OCI-LY1 (cell line): ENCODE measurements at regions not wholly inside any gene's neighbourhood (a gene's known extent, or its start where the extent isn't known, plus 50 kb on each side); places are given as distances from the start of the nearest gene placed in this dataset.

ENCODE experiments used
- H2AFZ ChIP-seq: fragments of 200-600 bp; sonication (generic), shearing (Covaris generic); 2 replicates; pipeline ENCODE4 v1.6.0; 2014; ENCODE audit warnings: antibody characterized with exemption, mild to moderate bottlenecking, low read length
- H3F3A ChIP-seq: fragments of 200-600 bp; sonication (generic), shearing (Covaris generic); 2 replicates; pipeline ENCODE4 v1.6.0; 2014; ENCODE audit warnings: mild to moderate bottlenecking, antibody characterized with exemption, low read length, moderate library complexity; ENCODE audit not compliant: insufficient read depth
- H3K27ac ChIP-seq: fragments of 200-600 bp; sonication (generic); 2 replicates; pipeline ENCODE4 v1.5.1; 2014; ENCODE audit warnings: low read length, mixed run types, mild to moderate bottlenecking, low read depth; ENCODE audit not compliant: poor library complexity, severe bottlenecking
- H3K27me3 ChIP-seq: fragments of 200-600 bp; sonication (generic); 2 replicates; pipeline ENCODE4 v1.6.0; 2014; ENCODE audit warnings: antibody characterized with exemption, mild to moderate bottlenecking, low read length, moderate library complexity; ENCODE audit not compliant: insufficient read depth
- H3K36me3 ChIP-seq: fragments of 200-600 bp; sonication (generic); 2 replicates; pipeline ENCODE4 v1.6.1; 2014; ENCODE audit warnings: mild to moderate bottlenecking, antibody characterized with exemption, low read length, moderate library complexity, mixed read lengths; ENCODE audit not compliant: insufficient read depth
- H3K4me1 ChIP-seq: fragments of 200-600 bp; sonication (generic); 2 replicates; pipeline ENCODE4 v1.5.1; 2014; ENCODE audit warnings: mild to moderate bottlenecking, low read length, moderate library complexity; ENCODE audit not compliant: insufficient read depth, severe bottlenecking
- H3K4me2 ChIP-seq: fragments of 200-600 bp; sonication (generic), shearing (Covaris generic); 2 replicates; pipeline ENCODE4 v1.6.1; 2014; ENCODE audit warnings: low read length
- H3K4me3 ChIP-seq: fragments of 200-600 bp; sonication (generic); 2 replicates; pipeline ENCODE4 v1.5.1; 2014; ENCODE audit warnings: low read length, low read depth, mild to moderate bottlenecking, mixed read lengths; ENCODE audit not compliant: poor library complexity, severe bottlenecking
- H3K79me2 ChIP-seq: fragments of 200-600 bp; shearing (Covaris generic); 2 replicates; pipeline ENCODE4 v1.6.1; 2016; ENCODE audit warnings: mixed run types, low read length, mixed read lengths; ENCODE audit not compliant: insufficient read depth
- H3K9ac ChIP-seq: fragments of 200-600 bp; sonication (generic), shearing (Covaris generic); 2 replicates; pipeline ENCODE4 v1.6.1; 2014; ENCODE audit warnings: mild to moderate bottlenecking, low read length, mixed read lengths
- H3K9me2 ChIP-seq: fragments of 200-600 bp; sonication (generic), shearing (Covaris generic); 2 replicates; pipeline ENCODE4 v1.6.1; 2014; ENCODE audit warnings: low read depth, mild to moderate bottlenecking, low read length, mixed read lengths
- H3K9me3 ChIP-seq: fragments of 200-600 bp; shearing (Covaris generic); 2 replicates; pipeline ENCODE4 v1.6.1; 2014; ENCODE audit warnings: low read length, mixed read lengths
- H4K20me1 ChIP-seq: fragments of 200-600 bp; sonication (generic), shearing (Covaris generic); 2 replicates; pipeline ENCODE4 v1.6.0; 2016; ENCODE audit warnings: mild to moderate bottlenecking, low read length; ENCODE audit not compliant: insufficient read depth
- EZH2 ChIP-seq: fragments of 200-600 bp; sonication (generic), shearing (Covaris generic); IDR thresholded peaks from 2 replicates; pipeline ENCODE4 v1.8.0; 2017; ENCODE audit warnings: borderline replicate concordance, mixed run types, mild to moderate bottlenecking, antibody characterized with exemption, low read length, moderate library complexity, mixed read lengths
- TF ChIP-seq, protein P1 (sequence below): fragments of 200-600 bp; sonication (generic), shearing (Covaris generic); IDR thresholded peaks from 2 replicates; pipeline ENCODE4 v1.5.1; 2017; ENCODE audit warnings: mild to moderate bottlenecking, antibody characterized with exemption, low read length, moderate library complexity, mixed read lengths

- H3K9me3 ChIP-seq = no peaks in the 10 kb centered on the region
- no peaks in the 10 kb centered on the region for H3F3A ChIP-seq
- H3K9me2 ChIP-seq = no peaks in the 10 kb centered on the region
- no peak overlapping the region for H3K4me2 ChIP-seq
- no peak overlapping the region for H3K4me3 ChIP-seq
- H3K36me3 ChIP-seq = no peaks in the 10 kb centered on the region
- H3K9ac ChIP-seq = no peak overlapping the region
- H3K27ac ChIP-seq = no peak overlapping the region
- TF ChIP-seq, protein P1, sequence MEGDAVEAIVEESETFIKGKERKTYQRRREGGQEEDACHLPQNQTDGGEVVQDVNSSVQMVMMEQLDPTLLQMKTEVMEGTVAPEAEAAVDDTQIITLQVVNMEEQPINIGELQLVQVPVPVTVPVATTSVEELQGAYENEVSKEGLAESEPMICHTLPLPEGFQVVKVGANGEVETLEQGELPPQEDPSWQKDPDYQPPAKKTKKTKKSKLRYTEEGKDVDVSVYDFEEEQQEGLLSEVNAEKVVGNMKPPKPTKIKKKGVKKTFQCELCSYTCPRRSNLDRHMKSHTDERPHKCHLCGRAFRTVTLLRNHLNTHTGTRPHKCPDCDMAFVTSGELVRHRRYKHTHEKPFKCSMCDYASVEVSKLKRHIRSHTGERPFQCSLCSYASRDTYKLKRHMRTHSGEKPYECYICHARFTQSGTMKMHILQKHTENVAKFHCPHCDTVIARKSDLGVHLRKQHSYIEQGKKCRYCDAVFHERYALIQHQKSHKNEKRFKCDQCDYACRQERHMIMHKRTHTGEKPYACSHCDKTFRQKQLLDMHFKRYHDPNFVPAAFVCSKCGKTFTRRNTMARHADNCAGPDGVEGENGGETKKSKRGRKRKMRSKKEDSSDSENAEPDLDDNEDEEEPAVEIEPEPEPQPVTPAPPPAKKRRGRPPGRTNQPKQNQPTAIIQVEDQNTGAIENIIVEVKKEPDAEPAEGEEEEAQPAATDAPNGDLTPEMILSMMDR = no peak
- TF ChIP-seq EZH2 = no peak
- no peaks in the 10 kb centered on the region for H3K79me2 ChIP-seq
- H4K20me1 ChIP-seq = no peaks in the 10 kb centered on the region
- H2AFZ ChIP-seq = no peak overlapping the region
- H3K27me3 ChIP-seq = no peaks in the 10 kb centered on the region
- H3K4me1 ChIP-seq = no peaks in the 10 kb centered on the region
Observed at GRCh38 chr10:2188371-2188770, 451.0 kb upstream of the ADARB2 start.

DNA sequence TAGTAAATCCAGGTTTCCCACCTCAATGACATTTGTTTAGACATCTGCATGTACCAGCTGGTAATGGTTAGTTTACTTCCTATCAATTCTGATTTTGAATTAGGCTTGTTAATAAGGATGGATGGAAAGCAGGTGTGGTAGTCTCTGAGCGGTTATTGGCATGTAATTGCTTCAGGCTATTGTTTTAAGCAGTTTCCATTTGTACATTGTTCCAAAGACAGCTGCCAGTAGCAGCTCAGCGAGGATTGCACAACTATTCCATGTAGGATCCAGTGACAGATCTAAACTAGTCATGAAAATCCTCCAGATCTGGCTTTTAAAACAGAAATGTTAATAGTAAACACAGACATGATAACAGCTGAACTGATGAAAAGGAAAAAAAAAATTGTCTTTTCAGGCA, 436.0 kb upstream of the ADARB2 start:
- Histone ChIP-seq H3K9ac (no peak overlapping the region), H3K27ac (no peak overlapping the region), H3K79me2 (no peaks in the 10 kb centered on the region), H3K4me2 (no peak overlapping the region), H2AFZ (no peak overlapping the region), H3K4me3 (no peak overlapping the region), H4K20me1 (no peaks in the 10 kb centered on the region), H3K36me3 (no peaks in the 10 kb centered on the region), H3F3A (no peaks in the 10 kb centered on the region), H3K27me3 (no peaks in the 10 kb centered on the region), H3K9me3 (no peaks in the 10 kb centered on the region), H3K9me2 (no peaks in the 10 kb centered on the region), H3K4me1 (no peaks in the 10 kb centered on the region)
- TF ChIP-seq EZH2 = no peak
- TF ChIP-seq, protein P1 = no peak

DNA sequence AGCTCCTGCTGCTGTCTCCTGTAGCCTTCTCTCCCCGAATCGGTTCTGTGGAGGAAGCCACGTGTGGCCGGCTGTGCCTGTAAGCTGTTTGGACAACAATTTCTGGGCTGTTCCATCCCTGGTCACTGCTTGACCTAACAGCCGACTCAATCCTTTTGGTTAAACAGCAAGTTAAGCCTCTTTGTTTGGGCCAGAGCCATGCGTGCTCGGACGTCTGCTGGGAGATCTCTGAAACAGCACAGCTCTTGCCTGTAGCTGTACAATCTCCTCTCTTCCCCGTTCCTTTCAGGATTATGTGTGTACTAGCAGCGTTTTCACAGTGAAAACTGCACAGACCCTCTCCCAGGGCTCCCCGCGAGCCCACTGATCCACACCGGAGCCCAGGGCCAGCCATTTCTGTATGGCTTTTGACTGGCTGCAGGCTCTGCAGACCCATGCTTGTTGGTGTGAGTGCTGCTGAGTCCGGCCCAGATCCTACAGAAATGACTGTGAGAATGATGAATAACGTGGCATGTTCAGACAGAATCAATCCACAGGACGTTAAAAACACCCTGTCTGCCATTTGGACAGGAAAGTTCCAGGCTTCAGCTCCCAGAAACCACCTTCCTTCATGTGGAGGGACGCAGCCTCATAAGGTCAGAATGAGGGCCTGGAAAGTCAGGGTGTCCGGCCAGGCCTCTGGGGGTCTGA, 428.6 kb upstream of the ADARB2 start:
- no peak overlapping the region for H3K27ac ChIP-seq
- H3K4me1 ChIP-seq = no peaks in the 10 kb centered on the region
- H3K4me2 ChIP-seq = no peak overlapping the region
- H3K9me3 ChIP-seq = no peaks in the 10 kb centered on the region
- no peaks in the 10 kb centered on the region for H3K9me2 ChIP-seq
- H3K4me3 ChIP-seq = no peak overlapping the region
- no peaks in the 10 kb centered on the region for H3F3A ChIP-seq
- no peak overlapping the region for H2AFZ ChIP-seq
- TF ChIP-seq, protein P1 = no peak
- TF ChIP-seq EZH2 = no peak
- no peaks in the 10 kb centered on the region for H3K79me2 ChIP-seq
- no peaks in the 10 kb centered on the region for H4K20me1 ChIP-seq
- H3K27me3 ChIP-seq = no peaks in the 10 kb centered on the region
- no peak overlapping the region for H3K9ac ChIP-seq
- H3K36me3 ChIP-seq = no peaks in the 10 kb centered on the region
